NCI-H2171 (cell line): ENCODE measurements at regions not wholly inside any gene's neighbourhood (a gene's known extent, or its start where the extent isn't known, plus 50 kb on each side); places are given as distances from the start of the nearest gene placed in this dataset.

Experiments used
- DNase-seq: peaks from one replicate; lab custom pipeline; 2025; lab: John Stamatoyannopoulos, UW

- DNase-seq: no peak
Measured at GRCh38 chr1:79603843-79604242, 597.3 kb upstream of the ADGRL4 start.

GRCh38 chr1:79599257-79599656 lies 592.7 kb upstream of the ADGRL4 start:
- no peak for DNase-seq

GRCh38 chr1:79595931-79596330 lies 589.4 kb upstream of the ADGRL4 start:
- DNase-seq: no peak

- no peak for DNase-seq
Measured at GRCh38 chr1:79594121-79594698, 587.7 kb upstream of the ADGRL4 start.

- no peak for DNase-seq
Measured at GRCh38 chr1:79592707-79593106, 586.2 kb upstream of the ADGRL4 start.

GRCh38 chr1:79588719-79589118 lies 582.2 kb upstream of the ADGRL4 start:
- no peak for DNase-seq

- DNase-seq: no peak
Measured at GRCh38 chr1:79587229-79587628, 580.7 kb upstream of the ADGRL4 start.

GRCh38 chr1:79585801-79586200 lies 579.3 kb upstream of the ADGRL4 start:
- DNase-seq: no peak

- DNase-seq: no peak
Measured at GRCh38 chr1:79575424-79575823, 568.9 kb upstream of the ADGRL4 start.

- DNase-seq: no peak
Measured at GRCh38 chr1:79568411-79568810, 561.9 kb upstream of the ADGRL4 start.

- DNase-seq: no peak
Measured at GRCh38 chr1:79561521-79561978, 555.0 kb upstream of the ADGRL4 start.

GRCh38 chr1:79556189-79556588 lies 549.7 kb upstream of the ADGRL4 start:
- DNase-seq: no peak

GRCh38 chr1:79554688-79555087 lies 548.2 kb upstream of the ADGRL4 start:
- DNase-seq: no peak

GRCh38 chr1:79551321-79551720 lies 544.8 kb upstream of the ADGRL4 start:
- DNase-seq: no peak

- DNase-seq: no peak
Measured at GRCh38 chr1:79550402-79550801, 543.9 kb upstream of the ADGRL4 start.

GRCh38 chr1:79549201-79549600 lies 542.7 kb upstream of the ADGRL4 start:
- DNase-seq: no peak

GRCh38 chr1:79547514-79547913 lies 541.0 kb upstream of the ADGRL4 start:
- no peak for DNase-seq

GRCh38 chr1:79543394-79543793 lies 536.9 kb upstream of the ADGRL4 start:
- DNase-seq: no peak

GRCh38 chr1:79539001-79539400 lies 532.5 kb upstream of the ADGRL4 start:
- no peak for DNase-seq

- DNase-seq: no peak
Measured at GRCh38 chr1:79532555-79532954, 526.0 kb upstream of the ADGRL4 start.

- no peak for DNase-seq
Measured at GRCh38 chr1:79531790-79532189, 525.3 kb upstream of the ADGRL4 start.

- DNase-seq: no peak
Measured at GRCh38 chr1:79530476-79530875, 523.9 kb upstream of the ADGRL4 start.

GRCh38 chr1:79530055-79530454 lies 523.5 kb upstream of the ADGRL4 start:
- no peak for DNase-seq

GRCh38 chr1:79524126-79524525 lies 517.6 kb upstream of the ADGRL4 start:
- DNase-seq: no peak
